A549 (cell line): ENCODE measurements at regions not wholly inside any gene's neighbourhood (a gene's known extent, or its start where the extent isn't known, plus 50 kb on each side); places are given as distances from the start of the nearest gene placed in this dataset.
"Not testable (repeated sequence)": the region's sequence is repeated elsewhere in the genome, so short reads cannot be mapped to it uniquely, and the experiment has no call there.

Source experiments
- CHD2 ChIP-seq: fragments of 150-350 bp; IDR thresholded peaks from 2 replicates; pipeline ENCODE4 v1.6.1; 2014; ENCODE audit warnings: low read length; ENCODE audit not compliant: partially characterized antibody
- CTCF ChIP-seq: fragments of >200 bp; sonication (Bioruptor Twin); formaldehyde crosslinking; IDR thresholded peaks from 3 replicates; pipeline ENCODE4 v1.5.1; 2016
- HOXB13 ChIP-seq: fragments of 250-450 bp; sonication (Bioruptor Pico); IDR thresholded peaks from 2 replicates; pipeline ENCODE4 v1.5.0; 2020; ENCODE audit warnings: low read depth, mild to moderate bottlenecking, moderate library complexity
- JUNB ChIP-seq: fragments of >200 bp; sonication (Bioruptor Twin); formaldehyde crosslinking; IDR thresholded peaks from 2 replicates; pipeline ENCODE4 v1.6.1; 2016
- SREBF2 ChIP-seq: fragments of 450-650 bp; IDR thresholded peaks from 2 replicates; pipeline ENCODE4 v1.6.1; 2014; ENCODE audit warnings: mild to moderate bottlenecking, moderate library complexity

DNA sequence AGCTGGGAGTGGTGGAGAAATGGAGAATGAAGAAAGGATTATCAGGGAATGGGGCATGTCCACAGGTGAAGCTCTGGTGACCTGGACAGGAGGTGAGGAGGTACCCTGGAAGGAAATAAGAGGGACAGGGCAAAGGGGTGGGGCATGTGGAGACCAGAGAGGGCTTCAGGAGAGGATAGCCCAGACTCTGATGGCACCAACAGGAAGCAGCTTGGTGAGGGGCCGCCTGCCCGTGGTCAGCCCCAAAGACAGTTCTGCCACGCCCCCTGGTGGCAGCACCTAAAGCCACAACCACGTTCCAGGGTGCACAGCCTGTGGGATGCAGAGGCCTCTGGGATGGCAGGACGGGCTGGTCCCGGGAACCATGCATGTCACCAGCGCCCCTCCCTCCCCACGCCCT is 5406.9 kb upstream of the TPTE start:
- TF ChIP-seq CTCF; HOXB13 (CRISPR knock-in tag); SREBF2; CHD2; JUNB: not testable (repeated sequence)
